Endothelial cell of umbilical vein (primary cell): ENCODE measurements at regions not wholly inside any gene's neighbourhood (a gene's known extent, or its start where the extent isn't known, plus 50 kb on each side); places are given as distances from the start of the nearest gene placed in this dataset.

Source experiments
- BruUV-seq: library from RNA; stranded (reverse); fragments of 400-500 nt; replicated peaks from 2 replicates; lab custom pipeline; 2021; lab: Mats Ljungman, UMichigan
- CTCF ChIA-PET: fragments of 300-600, 350-600 bp; sonication (Branson Sonifier 250); formaldehyde crosslinking; loops from one replicate; lab custom pipeline; 2021; ENCODE audit warnings: antibody characterized with exemption, inconsistent platforms; lab: Charles Lee
- POLR2A ChIA-PET: fragments of 300-600, 350-600 bp; sonication (Branson Sonifier 250); formaldehyde crosslinking; loops from one replicate; lab custom pipeline; 2021; ENCODE audit warnings: antibody characterized with exemption, inconsistent platforms; lab: Charles Lee
- DNase-seq: peaks from one replicate; pipeline ENCODE4 v3.0.0-alpha.2; 2011; ENCODE audit warnings: low read depth, low spot score
- FAIRE-seq: peaks from 2 replicates; lab custom pipeline; 2011; peaks lifted over from hg19 to GRCh38; lab: Jason Lieb, UNC
- H2AFZ ChIP-seq: 2 replicates; pipeline ENCODE4 v1.6.0; 2012; ENCODE audit warnings: low read depth, low read length, control low read depth, inconsistent platforms
- H3K27ac ChIP-seq: 2 replicates; pipeline ENCODE4 v1.5.1; 2011; ENCODE audit warnings: low read depth, mild to moderate bottlenecking, control low read depth, low read length, moderate library complexity; ENCODE audit not compliant: insufficient read depth
- H3K27me3 ChIP-seq, 2 experiments: 2 replicates each; pipeline versions ENCODE4 v1.6.0 to v1.6.1; 2011; ENCODE audit warnings: low read length in 2 of 2, mixed read lengths in 1 of 2; ENCODE audit not compliant: control insufficient read depth in 2 of 2, insufficient read depth in 2 of 2
- H3K36me3 ChIP-seq, 2 experiments: 2 replicates in 1 of 2; 3 replicates in 1 of 2; pipeline ENCODE4 v1.5.1; 2011; ENCODE audit warnings: low read length in 2 of 2, mild to moderate bottlenecking in 1 of 2, moderate library complexity in 1 of 2; ENCODE audit not compliant: control insufficient read depth in 2 of 2, insufficient read depth in 2 of 2; ENCODE audit errors: extremely low read depth in 1 of 2
- H3K4me1 ChIP-seq: 3 replicates; pipeline ENCODE4 v1.5.1; 2011; ENCODE audit warnings: mild to moderate bottlenecking, low read length; ENCODE audit not compliant: control insufficient read depth, insufficient read depth; ENCODE audit errors: extremely low read depth
- H3K4me2 ChIP-seq: 2 replicates; pipeline ENCODE4 v1.6.1; 2011; ENCODE audit warnings: low read length, control low read depth, mixed read lengths; ENCODE audit not compliant: insufficient read depth
- H3K4me3 ChIP-seq, 3 experiments: fragments of 200-600 bp in 1 of 3; sonication (generic), shearing (Covaris generic) in 1 of 3; replicated peaks in 1 of 3; 2 replicates each; pipeline ENCODE4 v1.5.1; 2011 to 2016; ENCODE audit warnings: control low read depth in 3 of 3, low read length in 3 of 3, mild to moderate bottlenecking in 2 of 3, inconsistent platforms in 1 of 3, low read depth in 1 of 3, moderate library complexity in 1 of 3; ENCODE audit not compliant: insufficient read depth in 1 of 3
- H3K79me2 ChIP-seq: 2 replicates; pipeline ENCODE4 v1.6.0; 2012; ENCODE audit warnings: low read length, inconsistent platforms; ENCODE audit not compliant: control insufficient read depth, insufficient read depth
- H3K9ac ChIP-seq: replicated peaks from 2 replicates; pipeline ENCODE3; 2011; ENCODE audit warnings: low read length, control low read depth; ENCODE audit not compliant: insufficient read depth; ENCODE audit errors: extremely low read depth
- H3K9me1 ChIP-seq: replicated peaks from 3 replicates; pipeline ENCODE4 v1.6.0; 2011; ENCODE audit warnings: mild to moderate bottlenecking, low read length; ENCODE audit not compliant: control insufficient read depth, insufficient read depth; ENCODE audit errors: extremely low read depth
- H3K9me3 ChIP-seq: replicated peaks from 2 replicates; pipeline ENCODE4 v1.5.1; 2012; ENCODE audit warnings: low read length, inconsistent platforms; ENCODE audit not compliant: control insufficient read depth, insufficient read depth
- H4K20me1 ChIP-seq: replicated peaks from 2 replicates; pipeline ENCODE3; 2011; ENCODE audit warnings: mild to moderate bottlenecking, low read length; ENCODE audit not compliant: control insufficient read depth, insufficient read depth; ENCODE audit errors: extremely low read depth
- CTCF ChIP-seq, 2 donors: IDR thresholded peaks; 1 replicate in 1 of 2; 2 replicates in 1 of 2; pipeline ENCODE4 v1.5.1; 2011; ENCODE audit warnings: low read length in 2 of 2, mild to moderate bottlenecking in 2 of 2, moderate library complexity in 2 of 2, control low read depth in 1 of 2, inconsistent platforms in 1 of 2, low read depth in 1 of 2; ENCODE audit not compliant: insufficient read depth in 1 of 2; ENCODE audit errors: extremely low read depth in 1 of 2
- EZH2 ChIP-seq: IDR thresholded peaks from 2 replicates; pipeline ENCODE4 v1.6.1; 2012; ENCODE audit warnings: borderline replicate concordance, low read depth, mild to moderate bottlenecking, moderate library complexity, low read length, inconsistent platforms; ENCODE audit not compliant: severe bottlenecking
- FOS ChIP-seq: IDR thresholded peaks from 2 replicates; pipeline ENCODE4 v1.6.1; 2011; ENCODE audit warnings: mild to moderate bottlenecking, low read length, moderate library complexity, borderline replicate concordance; ENCODE audit not compliant: insufficient read depth
- GATA2 ChIP-seq: IDR thresholded peaks from 2 replicates; pipeline ENCODE4 v1.7.0; 2011; ENCODE audit warnings: low read depth, mild to moderate bottlenecking, moderate library complexity, mixed read lengths, low read length; ENCODE audit not compliant: insufficient read length, insufficient read depth
- JUN ChIP-seq: IDR thresholded peaks from 2 replicates; pipeline ENCODE4 v1.6.1; 2011; ENCODE audit warnings: borderline replicate concordance, low read depth; ENCODE audit not compliant: insufficient read length, insufficient read depth
- MAX ChIP-seq: IDR thresholded peaks from 2 replicates; pipeline ENCODE4 v1.6.1; 2011; ENCODE audit not compliant: insufficient read depth, insufficient read length
- MYC ChIP-seq: IDR thresholded peaks from one replicate; pipeline ENCODE4 v1.6.1; 2011; ENCODE audit warnings: mild to moderate bottlenecking, low read depth, low read length
- POLR2A ChIP-seq: IDR thresholded peaks from 2 replicates; pipeline ENCODE4 v1.6.1; 2012; ENCODE audit warnings: low read depth, mild to moderate bottlenecking, control low read depth, low read length
- POLR2AphosphoS5 ChIP-seq: IDR thresholded peaks from 2 replicates; pipeline ENCODE4 v1.6.1; 2012; ENCODE audit warnings: low read depth, mild to moderate bottlenecking, control low read depth, low read length, moderate library complexity; ENCODE audit not compliant: insufficient read depth
- dilution Hi-C: fragments of 300-500 bp; cut with MboI; formaldehyde crosslinking; loops from one replicate; pipeline ENCODE4 v1.15.0; 2019; ENCODE audit warnings: low sequenced_read_pairs; ENCODE audit not compliant: extremely low pct_ligation_motif_present
- intact Hi-C: fragments of 100-400 bp; cut with micrococcal nuclease; formaldehyde crosslinking; loops from one replicate; pipeline ENCODE4 v1.10.0; 2022

DNA sequence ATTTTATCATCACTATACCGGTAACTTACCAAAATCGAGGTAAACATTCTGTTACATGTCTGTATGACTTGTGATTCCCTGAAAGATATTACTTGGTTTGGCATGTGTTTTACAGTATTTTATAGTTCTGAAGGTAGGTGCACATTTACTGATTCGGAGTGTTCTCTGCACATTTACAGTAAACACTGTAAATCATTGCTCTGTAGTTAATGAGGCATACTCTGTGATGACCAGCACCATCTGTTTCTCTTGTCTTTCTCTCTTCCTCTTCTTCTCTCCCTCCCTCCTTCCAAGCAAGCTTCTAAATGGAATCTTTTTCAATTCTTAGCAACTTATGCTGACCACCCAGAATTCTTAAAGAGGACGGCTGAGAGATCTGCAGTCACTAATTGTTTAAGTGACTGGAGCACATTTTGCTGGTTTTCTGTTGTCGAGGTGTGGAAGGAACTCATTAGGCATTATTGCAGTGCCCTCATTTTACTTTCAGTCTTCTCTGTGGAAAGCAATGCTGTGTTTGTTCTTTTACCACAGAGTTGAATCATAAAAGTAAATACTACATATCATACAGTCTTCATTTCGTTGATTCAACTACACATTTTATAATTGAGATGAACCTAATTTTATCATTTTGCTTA, 126.5 kb downstream of the UTRN start:
- no peak overlapping the region for H2AFZ ChIP-seq
- no peaks in the 10 kb centered on the region for H3K9me1 ChIP-seq
- ChIA-PET CTCF (no interaction called here), POLR2A (no interaction called here)
- intact Hi-C loops (no loop called here), dilution Hi-C loops (no loop called here)
- no peak overlapping the region for H3K4me3 ChIP-seq
- no peak for DNase-seq
- H3K9me3 ChIP-seq: no peaks in the 10 kb centered on the region
- peaks cover 56% of the 10 kb centered on the region for H3K79me2 ChIP-seq
- no peaks in the 10 kb centered on the region for H3K36me3 ChIP-seq
- TF ChIP-seq JUN: no peak
- TF ChIP-seq MYC: no peak
- no peak for TF ChIP-seq EZH2
- no peak for TF ChIP-seq POLR2AphosphoS5
- TF ChIP-seq FOS: no peak
- no peak for TF ChIP-seq CTCF (IDR thresholded peaks at IDR 0.05; ENCODE audit: extremely low read depth in 1 of 2, insufficient read depth in 1 of 2, low read depth in 1 of 2, low read length in 2 of 2)
- no peak for TF ChIP-seq POLR2A
- TF ChIP-seq MAX: no peak
- TF ChIP-seq GATA2: no peak
- H3K9ac ChIP-seq: no peak overlapping the region
- H3K4me2 ChIP-seq: no peak overlapping the region
- peaks cover 27% of the 10 kb centered on the region for H3K4me1 ChIP-seq
- BruUV-seq: no TSS peak
- H4K20me1 ChIP-seq: peaks cover 19% of the 10 kb centered on the region
- no peak overlapping the region for H3K27ac ChIP-seq
- FAIRE-seq: no peak
- H3K27me3 ChIP-seq: no peaks in the 10 kb centered on the region
